ENCODE measurements at regions not wholly inside any gene's neighbourhood (a gene's known extent, or its start where the extent isn't known, plus 50 kb on each side); places are given as distances from the start of the nearest gene placed in this dataset.
"Not testable (repeated sequence)": the region's sequence is repeated elsewhere in the genome, so short reads cannot be mapped to it uniquely, and the experiment has no call there.

GRCh38 chr13:90232291-90232690, 1115.2 kb upstream of the MIR17HG start:
- no peak for DNase-seq

- DNase-seq: no peak
Measured at GRCh38 chr13:90233933-90234672, 1113.4 kb upstream of the MIR17HG start.

GRCh38 chr13:90237852-90238251, 1109.6 kb upstream of the MIR17HG start:
- no peak for DNase-seq

GRCh38 chr13:90238413-90238812, 1109.1 kb upstream of the MIR17HG start:
- DNase-seq: no peak

- DNase-seq: no peak
Measured at GRCh38 chr13:90239130-90239529, 1108.4 kb upstream of the MIR17HG start.

- DNase-seq: no peak
Measured at GRCh38 chr13:90246005-90246404, 1101.5 kb upstream of the MIR17HG start.

- no peak for DNase-seq
Measured at GRCh38 chr13:90246687-90247345, 1100.7 kb upstream of the MIR17HG start.

GRCh38 chr13:90253806-90254205, 1093.7 kb upstream of the MIR17HG start:
- DNase-seq: no peak

- DNase-seq: no peak
Measured at GRCh38 chr13:90254437-90254836, 1093.0 kb upstream of the MIR17HG start.

GRCh38 chr13:90256746-90257145, 1090.7 kb upstream of the MIR17HG start:
- no peak for DNase-seq

GRCh38 chr13:90258129-90258528, 1089.4 kb upstream of the MIR17HG start:
- DNase-seq: no peak

- DNase-seq: no peak
Measured at GRCh38 chr13:90261343-90261742, 1086.1 kb upstream of the MIR17HG start.

- DNase-seq: no peak
Measured at GRCh38 chr13:90270226-90270625, 1077.3 kb upstream of the MIR17HG start.

GRCh38 chr13:90272356-90272755, 1075.1 kb upstream of the MIR17HG start:
- DNase-seq: no peak

- no peak for DNase-seq
Measured at GRCh38 chr13:90276216-90276615, 1071.3 kb upstream of the MIR17HG start.

GRCh38 chr13:90278231-90278630, 1069.3 kb upstream of the MIR17HG start:
- DNase-seq: not testable (repeated sequence)

GRCh38 chr13:90281709-90282108, 1065.8 kb upstream of the MIR17HG start:
- DNase-seq: no peak

- DNase-seq: no peak
Measured at GRCh38 chr13:90287521-90287920, 1060.0 kb upstream of the MIR17HG start.

GRCh38 chr13:90293793-90294361, 1053.6 kb upstream of the MIR17HG start:
- no peak for DNase-seq

- no peak for DNase-seq
Measured at GRCh38 chr13:90299238-90299637, 1048.2 kb upstream of the MIR17HG start.

GRCh38 chr13:90300015-90300414, 1047.5 kb upstream of the MIR17HG start:
- no peak for DNase-seq

- no peak for DNase-seq
Measured at GRCh38 chr13:90302107-90302506, 1045.4 kb upstream of the MIR17HG start.

GRCh38 chr13:90305796-90306195, 1041.7 kb upstream of the MIR17HG start:
- no peak for DNase-seq

- no peak for DNase-seq
Measured at GRCh38 chr13:90307136-90307535, 1040.4 kb upstream of the MIR17HG start.

All from activated T-cell treated with anti-CD3 and anti-CD28 coated beads for 4 hours (primary cell).